ENCODE measurements at regions not wholly inside any gene's neighbourhood (a gene's known extent, or its start where the extent isn't known, plus 50 kb on each side); places are given as distances from the start of the nearest gene placed in this dataset.

DNA sequence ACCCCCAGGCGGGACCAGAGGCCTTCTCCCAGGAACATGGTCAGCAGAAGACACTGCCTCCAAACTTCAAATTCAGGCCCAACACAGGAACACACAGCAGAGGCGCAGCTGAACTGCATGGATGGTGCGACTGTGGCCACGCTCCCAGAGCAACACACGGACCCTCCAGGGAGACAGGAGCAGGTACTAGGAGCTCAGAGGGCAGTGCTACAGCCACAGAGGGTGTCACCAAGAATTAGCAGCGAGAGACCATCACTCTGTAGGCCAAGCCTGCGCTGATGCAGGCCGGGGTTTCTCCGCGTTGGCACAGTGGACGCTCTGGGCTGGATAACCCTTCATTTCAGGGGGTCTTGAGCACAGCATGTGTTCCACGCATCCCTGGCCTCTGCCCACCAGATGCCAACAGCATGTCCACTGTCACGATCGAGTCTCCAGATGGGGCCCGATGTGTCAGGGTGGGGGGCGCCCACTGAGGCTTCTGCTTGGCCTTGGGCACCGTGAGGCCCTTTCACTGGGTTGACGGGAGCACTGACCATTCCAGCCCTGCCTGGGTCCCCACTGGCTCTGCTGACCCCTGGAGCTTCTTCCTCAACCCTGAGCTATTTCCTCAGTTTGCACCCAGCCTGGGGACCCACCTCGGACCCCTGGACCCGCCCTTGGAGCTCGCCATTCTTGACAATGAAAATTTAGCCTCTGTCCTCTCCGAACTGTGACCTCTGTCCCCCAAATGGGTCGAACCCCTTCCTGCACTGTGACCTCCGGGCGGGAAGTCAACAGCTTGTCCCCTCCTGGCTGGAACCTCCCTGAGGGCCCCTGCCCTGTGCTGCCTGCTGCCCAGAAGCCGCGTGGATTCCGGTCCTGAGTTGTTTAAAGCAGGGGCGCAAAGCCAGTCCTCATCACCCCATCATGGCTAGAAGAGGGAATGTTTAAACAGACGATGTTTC is 239.4 kb downstream of the DLL1 start:
- dilution Hi-C loops (cut with MboI; ENCODE audit: extremely low pct_ligation_motif_present, low sequenced_read_pairs), result no loop called here
- Histone ChIP-seq H3K79me2 (ENCODE audit: control insufficient read depth, insufficient read depth, low read length) (no peaks in the 10 kb centered on the region), H3K9me3 (replicated peaks; ENCODE audit: control insufficient read depth, insufficient read depth, low read length) (no peaks in the 10 kb centered on the region), H3K9me1 (replicated peaks; ENCODE audit: control insufficient read depth, extremely low read depth, insufficient read depth, low read length) (no peaks in the 10 kb centered on the region), H3K4me3 (replicated peaks in 1 of 3; ENCODE audit: insufficient read depth in 1 of 3, low read depth in 1 of 3, low read length in 3 of 3) (no peak overlapping the region), H2AFZ (ENCODE audit: low read depth, low read length) (no peak overlapping the region), H3K4me2 (ENCODE audit: insufficient read depth, low read length) (no peak overlapping the region), H3K4me1 (ENCODE audit: control insufficient read depth, extremely low read depth, insufficient read depth, low read length) (no peaks in the 10 kb centered on the region), H4K20me1 (replicated peaks; ENCODE audit: control insufficient read depth, extremely low read depth, insufficient read depth, low read length) (no peaks in the 10 kb centered on the region), H3K9ac (replicated peaks; ENCODE audit: extremely low read depth, insufficient read depth, low read length) (no peak overlapping the region), H3K36me3 (ENCODE audit: control insufficient read depth in 2 of 2, extremely low read depth in 1 of 2, insufficient read depth in 2 of 2, low read length in 2 of 2) (no peaks in the 10 kb centered on the region), H3K27me3 (ENCODE audit: control insufficient read depth in 2 of 2, insufficient read depth in 2 of 2, low read length in 2 of 2) (no peaks in the 10 kb centered on the region), H3K27ac (ENCODE audit: insufficient read depth, low read depth, low read length) (no peak overlapping the region)
- TF ChIP-seq, protein P1, sequence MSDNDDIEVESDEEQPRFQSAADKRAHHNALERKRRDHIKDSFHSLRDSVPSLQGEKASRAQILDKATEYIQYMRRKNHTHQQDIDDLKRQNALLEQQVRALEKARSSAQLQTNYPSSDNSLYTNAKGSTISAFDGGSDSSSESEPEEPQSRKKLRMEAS (IDR thresholded peaks at IDR 0.05; ENCODE audit: insufficient read depth, insufficient read length), result no peak
- TF ChIP-seq POLR2AphosphoS5 (IDR thresholded peaks at IDR 0.05; ENCODE audit: insufficient read depth, low read depth, low read length), result no peak
- TF ChIP-seq GATA2 (IDR thresholded peaks at IDR 0.05; ENCODE audit: insufficient read depth, insufficient read length, low read depth, low read length), result no peak
- TF ChIP-seq EZH2 (IDR thresholded peaks at IDR 0.05; ENCODE audit: borderline replicate concordance, low read depth, low read length, severe bottlenecking), result no peak
- TF ChIP-seq MYC (IDR thresholded peaks at IDR 0.05; ENCODE audit: low read depth, low read length), result no peak
- TF ChIP-seq JUN (IDR thresholded peaks at IDR 0.05; ENCODE audit: borderline replicate concordance, insufficient read depth, insufficient read length, low read depth), result no peak
- no peak for TF ChIP-seq FOS (IDR thresholded peaks at IDR 0.05; ENCODE audit: borderline replicate concordance, insufficient read depth, low read length)
- TF ChIP-seq, protein P2, sequence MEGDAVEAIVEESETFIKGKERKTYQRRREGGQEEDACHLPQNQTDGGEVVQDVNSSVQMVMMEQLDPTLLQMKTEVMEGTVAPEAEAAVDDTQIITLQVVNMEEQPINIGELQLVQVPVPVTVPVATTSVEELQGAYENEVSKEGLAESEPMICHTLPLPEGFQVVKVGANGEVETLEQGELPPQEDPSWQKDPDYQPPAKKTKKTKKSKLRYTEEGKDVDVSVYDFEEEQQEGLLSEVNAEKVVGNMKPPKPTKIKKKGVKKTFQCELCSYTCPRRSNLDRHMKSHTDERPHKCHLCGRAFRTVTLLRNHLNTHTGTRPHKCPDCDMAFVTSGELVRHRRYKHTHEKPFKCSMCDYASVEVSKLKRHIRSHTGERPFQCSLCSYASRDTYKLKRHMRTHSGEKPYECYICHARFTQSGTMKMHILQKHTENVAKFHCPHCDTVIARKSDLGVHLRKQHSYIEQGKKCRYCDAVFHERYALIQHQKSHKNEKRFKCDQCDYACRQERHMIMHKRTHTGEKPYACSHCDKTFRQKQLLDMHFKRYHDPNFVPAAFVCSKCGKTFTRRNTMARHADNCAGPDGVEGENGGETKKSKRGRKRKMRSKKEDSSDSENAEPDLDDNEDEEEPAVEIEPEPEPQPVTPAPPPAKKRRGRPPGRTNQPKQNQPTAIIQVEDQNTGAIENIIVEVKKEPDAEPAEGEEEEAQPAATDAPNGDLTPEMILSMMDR (IDR thresholded peaks at IDR 0.05; ENCODE audit: extremely low read depth in 1 of 2, insufficient read depth in 1 of 2, low read depth in 1 of 2, low read length in 2 of 2), result no peak
- TF ChIP-seq POLR2A (IDR thresholded peaks at IDR 0.05; ENCODE audit: low read depth, low read length), result no peak
- ChIA-PET POLR2A (no interaction called here), CTCF (no interaction called here)
- DNase-seq (ENCODE audit: low read depth, low spot score) (no peak), FAIRE-seq (no peak)
- intact Hi-C loops (cut with micrococcal nuclease), result no loop called here
- BruUV-seq (replicated peaks), result no TSS peak
